OCI-LY7 (cell line): ENCODE measurements at regions not wholly inside any gene's neighbourhood (a gene's known extent, or its start where the extent isn't known, plus 50 kb on each side); places are given as distances from the start of the nearest gene placed in this dataset.

Experiments used
- BruUV-seq: library from RNA; stranded (reverse); fragments of 400-500 nt; replicated peaks from 2 replicates; lab custom pipeline; 2021; lab: Mats Ljungman, UMichigan
- CTCF ChIA-PET: fragments of 300-600 bp; sonication (Branson Sonifier 250); formaldehyde crosslinking; loops from one replicate; lab custom pipeline; 2022; ENCODE audit warnings: antibody characterized with exemption; ENCODE audit not compliant: unreplicated experiment; lab: Charles Lee
- POLR2A ChIA-PET: fragments of 300-600 bp; sonication (Branson Sonifier 250); formaldehyde crosslinking; loops from one replicate; lab custom pipeline; 2022; ENCODE audit warnings: antibody characterized with exemption; lab: Charles Lee
- DNase-seq: peaks from one replicate; pipeline ENCODE4 v3.0.0-alpha.2; 2015; ENCODE audit warnings: low spot score
- H2AFZ ChIP-seq: fragments of 200-600 bp; sonication (generic), shearing (Covaris generic); 2 replicates; pipeline ENCODE4 v1.6.1; 2014; ENCODE audit warnings: mild to moderate bottlenecking, antibody characterized with exemption, low read length, moderate library complexity
- H3K27ac ChIP-seq: fragments of 200-600 bp; sonication (generic); 2 replicates; pipeline ENCODE4 v1.5.1; 2014; ENCODE audit warnings: mixed run types, low read depth, mild to moderate bottlenecking, moderate library complexity, low read length, inconsistent platforms; ENCODE audit not compliant: poor library complexity, severe bottlenecking
- H3K36me3 ChIP-seq: fragments of 200-600 bp; sonication (generic); 2 replicates; pipeline ENCODE4 v1.6.1; 2014; ENCODE audit warnings: mild to moderate bottlenecking, antibody characterized with exemption, low read length, moderate library complexity, mixed read lengths; ENCODE audit not compliant: insufficient read depth
- H3K4me1 ChIP-seq: fragments of 200-600 bp; sonication (generic); 2 replicates; pipeline ENCODE4 v1.5.1; 2014; ENCODE audit warnings: mild to moderate bottlenecking, low read length; ENCODE audit not compliant: insufficient read depth, poor library complexity, severe bottlenecking
- H3K4me2 ChIP-seq: fragments of 200-600 bp; sonication (generic); 2 replicates; pipeline ENCODE4 v1.6.1; 2014; ENCODE audit warnings: mild to moderate bottlenecking, low read length
- H3K4me3 ChIP-seq: fragments of 200-600 bp; sonication (generic); 2 replicates; pipeline ENCODE4 v1.5.1; 2014; ENCODE audit warnings: mild to moderate bottlenecking, low read depth, low read length; ENCODE audit not compliant: poor library complexity, severe bottlenecking
- H3K79me2 ChIP-seq: fragments of 200-600 bp; sonication (generic); 2 replicates; pipeline ENCODE4 v1.6.1; 2016; ENCODE audit warnings: low read depth, mild to moderate bottlenecking, low read length, moderate library complexity, mixed read lengths; ENCODE audit not compliant: insufficient read depth
- H3K9me2 ChIP-seq: fragments of 200-600 bp; sonication (generic); 2 replicates; pipeline ENCODE4 v1.6.1; 2016; ENCODE audit warnings: mild to moderate bottlenecking, low read length, mixed read lengths; ENCODE audit not compliant: insufficient read depth
- H3K9me3 ChIP-seq: fragments of 200-600 bp; sonication (generic); 2 replicates; pipeline ENCODE4 v1.6.1; 2014; ENCODE audit warnings: mild to moderate bottlenecking, mixed run types, low read length, mixed read lengths
- H4K20me1 ChIP-seq: fragments of 200-600 bp; sonication (generic); 2 replicates; pipeline ENCODE4 v1.6.1; 2014; ENCODE audit warnings: mild to moderate bottlenecking, antibody characterized with exemption, low read length, moderate library complexity, mixed read lengths; ENCODE audit not compliant: insufficient read depth
- CTCF ChIP-seq: fragments of 200-600 bp; sonication (generic); conservative IDR thresholded peaks from 2 replicates; pipeline ENCODE4 v1.5.1; 2014; ENCODE audit warnings: mild to moderate bottlenecking, antibody characterized with exemption, low read length, moderate library complexity, mixed read lengths
- EZH2phosphoT487 ChIP-seq: fragments of 200-600 bp; sonication (generic); IDR thresholded peaks from 2 replicates; pipeline ENCODE4 v1.6.1; 2018; ENCODE audit warnings: low read depth, borderline replicate concordance, mild to moderate bottlenecking, mixed run types, antibody characterized with exemption, low read length, moderate library complexity, mixed read lengths
- intact Hi-C: fragments of 100-400 bp; cut with micrococcal nuclease; formaldehyde crosslinking; loops from one replicate; pipeline ENCODE4 v1.10.0; 2022; ENCODE audit not compliant: unreplicated experiment

GRCh38 chr3:87410110-87410509 is 133.7 kb upstream of the POU1F1 start:
- ChIA-PET CTCF (no interaction called here), POLR2A (no interaction called here)
- no peak for TF ChIP-seq CTCF
- no peak for TF ChIP-seq EZH2phosphoT487
- Histone ChIP-seq H3K9me3 (no peaks in the 10 kb centered on the region), H3K79me2 (no peaks in the 10 kb centered on the region), H3K36me3 (no peaks in the 10 kb centered on the region), H3K4me1 (no peaks in the 10 kb centered on the region), H3K9me2 (no peaks in the 10 kb centered on the region), H3K4me3 (no peak overlapping the region), H3K27ac (no peak overlapping the region), H4K20me1 (no peaks in the 10 kb centered on the region), H3K4me2 (no peak overlapping the region), H2AFZ (no peak overlapping the region)
- intact Hi-C loops: no loop called here
- no peak for DNase-seq
- no TSS peak for BruUV-seq

GRCh38 chr3:87398168-87398801 is 121.9 kb upstream of the POU1F1 start:
- Histone ChIP-seq H3K9me3 (no peaks in the 10 kb centered on the region), H3K9me2 (no peaks in the 10 kb centered on the region), H3K79me2 (no peaks in the 10 kb centered on the region), H3K27ac (no peak overlapping the region), H2AFZ (peak overlapping the region; percentile 25; the same call in 1 of the 2 replicates), H3K4me2 (no peak overlapping the region), H3K36me3 (no peaks in the 10 kb centered on the region), H4K20me1 (no peaks in the 10 kb centered on the region), H3K4me3 (no peak overlapping the region), H3K4me1 (no peaks in the 10 kb centered on the region)
- no peak for DNase-seq
- intact Hi-C loops: no loop called here
- no peak for TF ChIP-seq CTCF
- no peak for TF ChIP-seq EZH2phosphoT487
- CTCF ChIA-PET: no interaction called here
- no TSS peak for BruUV-seq
- POLR2A ChIA-PET: no interaction called here

- no peaks in the 10 kb centered on the region for H3K9me2 ChIP-seq
- no peak overlapping the region for H3K27ac ChIP-seq
- no peaks in the 10 kb centered on the region for H4K20me1 ChIP-seq
- no peaks in the 10 kb centered on the region for H3K4me1 ChIP-seq
- BruUV-seq: no TSS peak
- CTCF ChIA-PET: no interaction called here
- no peaks in the 10 kb centered on the region for H3K79me2 ChIP-seq
- no peak overlapping the region for H3K4me2 ChIP-seq
- H3K4me3 ChIP-seq: no peak overlapping the region
- POLR2A ChIA-PET: interaction anchor here (0.7 kb wide), 1 partner anchor 29 kb away, joined by 3 read pairs; no protein-coding TSS in a partner anchor
- no peak for DNase-seq
- no peaks in the 10 kb centered on the region for H3K36me3 ChIP-seq
- H2AFZ ChIP-seq: no peak overlapping the region
- H3K9me3 ChIP-seq: no peaks in the 10 kb centered on the region
- no peak for TF ChIP-seq EZH2phosphoT487
- TF ChIP-seq CTCF: no peak
- intact Hi-C loops: no loop called here
These were observed 120.8 kb upstream of the POU1F1 start for GRCh38 chr3:87397211-87397610.
